PFSK-1 (cell line): ENCODE measurements at regions not wholly inside any gene's neighbourhood (a gene's known extent, or its start where the extent isn't known, plus 50 kb on each side); places are given as distances from the start of the nearest gene placed in this dataset.
A peak's percentile ranks its signal among the peaks of the same experiment; 100 is the strongest.

Experiments
- FOXP2 ChIP-seq: optimal IDR thresholded peaks from 2 replicates; pipeline ENCODE3; 2011; ENCODE audit warnings: borderline replicate concordance, control low read depth, inconsistent platforms; ENCODE audit not compliant: insufficient read depth; ENCODE audit errors: extremely low read length, extremely low read depth
- POLR2AphosphoS5 ChIP-seq: IDR thresholded peaks from 2 replicates; pipeline ENCODE4 v1.6.1; 2012; ENCODE audit warnings: low read depth, mild to moderate bottlenecking, control low read depth, low read length, moderate library complexity
- REST ChIP-seq, 2 experiments: IDR thresholded peaks; 2 replicates each; pipeline versions ENCODE4 v1.6.1 to v1.8.0; 2011 to 2012; ENCODE audit warnings: low read depth in 2 of 2, low read length in 2 of 2, control low read depth in 1 of 2, inconsistent platforms in 1 of 2, mild to moderate bottlenecking in 1 of 2, moderate library complexity in 1 of 2; ENCODE audit not compliant: insufficient read depth in 1 of 2
- SIN3A ChIP-seq: IDR thresholded peaks from 2 replicates; pipeline ENCODE4 v1.6.1; 2012; ENCODE audit warnings: mild to moderate bottlenecking, low read length, moderate library complexity, borderline replicate concordance; ENCODE audit not compliant: insufficient read depth
- TAF1 ChIP-seq: IDR thresholded peaks from 2 replicates; pipeline ENCODE4 v1.6.1; 2012; ENCODE audit warnings: low read length, control low read depth, borderline replicate concordance; ENCODE audit not compliant: insufficient read depth

- no peak for TF ChIP-seq REST (IDR thresholded peaks at IDR 0.05; ENCODE audit: insufficient read depth in 1 of 2, low read depth in 2 of 2, low read length in 2 of 2)
- TF ChIP-seq SIN3A: no peak
- no peak for TF ChIP-seq FOXP2
- TF ChIP-seq POLR2AphosphoS5: no peak
- no peak for TF ChIP-seq TAF1
Observed at GRCh38 chr6:19454721-19455392, 382.3 kb upstream of the ID4 start.

GRCh38 chr6:19463250-19463649, 373.9 kb upstream of the ID4 start:
- TF ChIP-seq SIN3A (no peak), TAF1 (no peak), REST (IDR thresholded peaks at IDR 0.05; ENCODE audit: insufficient read depth in 1 of 2, low read depth in 2 of 2, low read length in 2 of 2) (no peak), FOXP2 (no peak), POLR2AphosphoS5 (no peak)

- no peak for TF ChIP-seq REST (IDR thresholded peaks at IDR 0.05; ENCODE audit: insufficient read depth in 1 of 2, low read depth in 2 of 2, low read length in 2 of 2)
- no peak for TF ChIP-seq POLR2AphosphoS5
- no peak for TF ChIP-seq SIN3A
- TF ChIP-seq FOXP2: no peak
- no peak for TF ChIP-seq TAF1
Observed at GRCh38 chr6:19463925-19464324, 373.2 kb upstream of the ID4 start.

- TF ChIP-seq REST (IDR thresholded peaks at IDR 0.05; ENCODE audit: insufficient read depth in 1 of 2, low read depth in 2 of 2, low read length in 2 of 2) (no peak), TAF1 (no peak), SIN3A (no peak), FOXP2 (peak; percentile 66), POLR2AphosphoS5 (no peak)
Observed at GRCh38 chr6:19465256-19465655, 371.9 kb upstream of the ID4 start.

- TF ChIP-seq TAF1 (no peak), FOXP2 (no peak), POLR2AphosphoS5 (no peak), SIN3A (no peak), REST (IDR thresholded peaks at IDR 0.05; ENCODE audit: insufficient read depth in 1 of 2, low read depth in 2 of 2, low read length in 2 of 2) (no peak)
Observed at GRCh38 chr6:19465760-19466159, 371.4 kb upstream of the ID4 start.
